HepG2 (cell line): ENCODE measurements at regions not wholly inside any gene's neighbourhood (a gene's known extent, or its start where the extent isn't known, plus 50 kb on each side); places are given as distances from the start of the nearest gene placed in this dataset.

Experiments
- ATF6 ChIP-seq: sonication (generic); formaldehyde crosslinking; conservative IDR thresholded peaks from 2 replicates; pipeline ENCODE4 v1.4.0; 2020; ENCODE audit warnings: missing genetic modification reagents
- CC2D1A ChIP-seq: sonication (generic); formaldehyde crosslinking; IDR thresholded peaks from 2 replicates; pipeline ENCODE4 v1.8.1; 2023; ENCODE audit warnings: mild to moderate bottlenecking, missing genetic modification reagents
- CEBPB ChIP-seq: IDR thresholded peaks from 2 replicates; pipeline ENCODE4 v1.6.1; 2011; ENCODE audit warnings: low read depth, low read length, improper control_type of control experiment, borderline replicate concordance
- CTCF ChIP-seq: sonication (generic); formaldehyde crosslinking; IDR thresholded peaks from 2 replicates; pipeline ENCODE4 v1.5.0; 2020; ENCODE audit warnings: mild to moderate bottlenecking, missing genetic modification reagents, moderate library complexity
- ESRRA ChIP-seq: sonication (generic); formaldehyde crosslinking; IDR thresholded peaks from 2 replicates; pipeline ENCODE4 v1.5.1; 2020; ENCODE audit warnings: mild to moderate bottlenecking, low read depth, missing genetic modification reagents
- EZH2 ChIP-seq: conservative IDR thresholded peaks from 2 replicates; pipeline ENCODE4 v1.6.1; 2012; ENCODE audit warnings: mild to moderate bottlenecking, low read depth, low read length, moderate library complexity
- NFE2L2 ChIP-seq: fragments of 150-350 bp; IDR thresholded peaks from 2 replicates; pipeline ENCODE4 v1.6.1; 2014; ENCODE audit warnings: low read length
- NFIB ChIP-seq: sonication (generic); formaldehyde crosslinking; IDR thresholded peaks from 2 replicates; pipeline ENCODE4 v1.9.0; 2021; ENCODE audit warnings: missing genetic modification reagents, mild to moderate bottlenecking, borderline replicate concordance
- PHF21A ChIP-seq: sonication (generic); formaldehyde crosslinking; IDR thresholded peaks from 2 replicates; pipeline ENCODE4 v1.5.0; 2020; ENCODE audit warnings: mild to moderate bottlenecking, missing genetic modification reagents
- TBP ChIP-seq: sonication (generic); formaldehyde crosslinking; IDR thresholded peaks from 2 replicates; pipeline ENCODE4 v1.5.0; 2020; ENCODE audit warnings: missing genetic modification reagents
- ZNF20 ChIP-seq: sonication (generic); formaldehyde crosslinking; IDR thresholded peaks from 2 replicates; pipeline ENCODE4 v1.4.0; 2020; ENCODE audit warnings: mild to moderate bottlenecking, moderate library complexity, missing genetic modification reagents
- ZNF496 ChIP-seq: sonication (generic); formaldehyde crosslinking; IDR thresholded peaks from 2 replicates; pipeline ENCODE4 v1.8.1; 2023; ENCODE audit warnings: mild to moderate bottlenecking, moderate library complexity, missing genetic modification reagents; ENCODE audit not compliant: insufficient replicate concordance

DNA sequence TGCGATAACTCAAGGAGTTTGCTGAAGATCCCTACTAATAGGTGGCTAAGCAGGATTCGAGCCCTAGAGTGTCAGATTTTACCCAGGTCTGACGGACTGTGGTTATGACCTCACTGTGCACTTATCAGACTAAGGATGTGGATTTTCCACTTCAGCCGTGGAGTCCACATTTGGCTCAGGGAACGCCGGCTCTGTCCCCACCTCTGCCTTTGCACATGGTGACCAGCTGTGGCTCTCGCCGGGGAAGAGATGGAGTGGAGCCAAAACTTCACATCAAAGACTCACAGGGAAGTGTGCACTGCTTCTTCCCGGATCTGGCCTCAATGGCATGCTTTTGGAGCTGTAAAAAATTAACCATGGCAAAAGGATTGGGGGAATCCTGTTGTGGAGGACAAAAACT is 249.3 kb upstream of the APCDD1 start:
- TF ChIP-seq ZNF496 (CRISPR knock-in tag) (no peak), EZH2 (no peak), CC2D1A (no peak), CEBPB (no peak), CTCF (no peak), ATF6 (CRISPR knock-in tag) (no peak), ZNF20 (CRISPR knock-in tag) (no peak), NFIB (CRISPR knock-in tag) (no peak), ESRRA (no peak), TBP (no peak), PHF21A (CRISPR knock-in tag) (no peak), NFE2L2 (no peak)
